B cell (primary cell): ENCODE measurements at regions not wholly inside any gene's neighbourhood (a gene's known extent, or its start where the extent isn't known, plus 50 kb on each side); places are given as distances from the start of the nearest gene placed in this dataset.

Source experiments
- ATAC-seq: fragments of 200-7000 bp; cut with Tn5 transposase; one replicate; pipeline ENCODE4 v1.10.0; 2021; ENCODE audit warnings: low read depth, mild to moderate bottlenecking, moderate number of reproducible peaks, moderate library complexity
- CTCF ChIA-PET: fragments of 350-600 bp; sonication (Branson Sonifier 250); formaldehyde crosslinking; loops from one replicate; lab custom pipeline; 2021; ENCODE audit warnings: antibody characterized with exemption, inconsistent platforms; lab: Charles Lee
- POLR2A ChIA-PET: fragments of 350-600 bp; sonication (Branson Sonifier 250); formaldehyde crosslinking; loops from one replicate; lab custom pipeline; 2021; ENCODE audit warnings: antibody characterized with exemption; lab: Charles Lee
- DNase-seq: peaks from one replicate; pipeline ENCODE4 v3.0.0; 2013
- H2AFZ ChIP-seq: 2 replicates; pipeline ENCODE4 v1.6.1; 2012; ENCODE audit warnings: mild to moderate bottlenecking, low read depth, low read length; ENCODE audit not compliant: insufficient read depth, poor library complexity, severe bottlenecking
- H3K27ac ChIP-seq, 2 donors: 1 replicate in 1 of 2; 2 replicates in 1 of 2; pipeline ENCODE4 v1.5.1; 2012 to 2013; ENCODE audit warnings: low read length in 2 of 2, mild to moderate bottlenecking in 2 of 2, moderate library complexity in 1 of 2
- H3K27me3 ChIP-seq, 4 experiments: fragments of 200-600 bp in 1 of 4; sonication (generic) in 1 of 4; replicated peaks in 1 of 4; 1 replicate in 2 of 4; 2 replicates in 2 of 4; pipeline versions ENCODE4 v1.6.1 to v1.7.0; 2013 to 2016; ENCODE audit warnings: low read length in 3 of 4, mild to moderate bottlenecking in 2 of 4, mixed read lengths in 1 of 4, moderate library complexity in 1 of 4; ENCODE audit not compliant: insufficient read depth in 4 of 4, control insufficient read depth in 3 of 4; ENCODE audit errors: control extremely low read depth in 1 of 4
- H3K36me3 ChIP-seq, 2 experiments: replicated peaks in 1 of 2; 1 replicate in 1 of 2; 2 replicates in 1 of 2; pipeline versions ENCODE4 v1.6.1 to v1.7.1; 2013; ENCODE audit warnings: low read length in 1 of 2; ENCODE audit not compliant: insufficient read depth in 2 of 2, control insufficient read depth in 1 of 2; ENCODE audit errors: control extremely low read depth in 1 of 2, extremely low read depth in 1 of 2
- H3K4me1 ChIP-seq, 2 donors: fragments of 200-600 bp in 1 of 2; sonication (generic) in 1 of 2; 1 replicate in 1 of 2; 2 replicates in 1 of 2; pipeline versions ENCODE4 v1.5.1 to v1.6.1; 2013 to 2017; ENCODE audit warnings: low read length in 2 of 2; ENCODE audit not compliant: control insufficient read depth in 2 of 2, insufficient read depth in 2 of 2
- H3K4me2 ChIP-seq: replicated peaks from 2 replicates; pipeline ENCODE3; 2012; ENCODE audit warnings: mild to moderate bottlenecking, low read depth, low read length; ENCODE audit not compliant: poor library complexity, severe bottlenecking
- H3K4me3 ChIP-seq, 5 experiments: fragments of 200-600 bp in 1 of 5; sonication (generic) in 1 of 5; 1 replicate in 3 of 5; 2 replicates in 2 of 5; pipeline versions ENCODE4 v1.5.1 to v1.7.0; 2011 to 2016; ENCODE audit warnings: low read length in 4 of 5, mild to moderate bottlenecking in 4 of 5, low read depth in 2 of 5, control low read depth in 1 of 5, moderate library complexity in 1 of 5; ENCODE audit not compliant: insufficient read depth in 1 of 5; ENCODE audit errors: control extremely low read depth in 1 of 5, extremely low read depth in 1 of 5
- H3K79me2 ChIP-seq: fragments of 200-600 bp; sonication (generic); one replicate; pipeline ENCODE4 v1.6.0; 2016; ENCODE audit warnings: low read length; ENCODE audit not compliant: control insufficient read depth, insufficient read depth
- H3K9ac ChIP-seq: fragments of 200-600 bp; sonication (generic); 2 replicates; pipeline ENCODE4 v1.6.1; 2017; ENCODE audit warnings: mild to moderate bottlenecking, low read length, moderate library complexity
- H3K9me3 ChIP-seq, 3 donors: one replicate each; pipeline versions ENCODE4 v1.6.1 to v1.7.1; 2013; ENCODE audit warnings: low read length in 2 of 3; ENCODE audit not compliant: control insufficient read depth in 2 of 3, insufficient read depth in 1 of 3; ENCODE audit errors: control extremely low read depth in 1 of 3
- H4K20me1 ChIP-seq: 2 replicates; pipeline ENCODE4 v1.6.0; 2012; ENCODE audit warnings: mild to moderate bottlenecking, low read length; ENCODE audit not compliant: insufficient read depth, control insufficient read depth, poor library complexity, severe bottlenecking
- H3K27ac Mint-ChIP-seq: one replicate; pipeline ENCODE4 v1.8.0; 2021; ENCODE audit warnings: mixed read lengths
- H3K27me3 Mint-ChIP-seq: one replicate; pipeline ENCODE4 v1.8.0; 2021; ENCODE audit warnings: mixed read lengths
- H3K4me1 Mint-ChIP-seq: one replicate; pipeline ENCODE4 v1.8.0; 2021; ENCODE audit warnings: mixed read lengths
- H3K4me3 Mint-ChIP-seq: one replicate; pipeline ENCODE4 v1.8.0; 2021; ENCODE audit warnings: mixed read lengths
- H3K9me3 Mint-ChIP-seq: one replicate; pipeline ENCODE4 v1.8.0; 2022; ENCODE audit warnings: mixed read lengths; ENCODE audit not compliant: insufficient read depth
- EZH2 ChIP-seq: IDR thresholded peaks from 2 replicates; pipeline ENCODE4 v1.6.1; 2012; ENCODE audit warnings: borderline replicate concordance, low read depth, mild to moderate bottlenecking, moderate library complexity, low read length; ENCODE audit not compliant: insufficient read depth, poor library complexity, severe bottlenecking
- WGBS: methylation state at CpG from one replicate; pipeline ENCODE4 v1.1.5; 2013; ENCODE audit warnings: missing lambda C conversion rate; ENCODE audit not compliant: insufficient coverage; 5-methylcytosine and 5-hydroxymethylcytosine counted together
- intact Hi-C: fragments of 100-400 bp; cut with micrococcal nuclease; formaldehyde crosslinking; loops from one replicate; pipeline ENCODE4 v1.10.0; 2022
- TF ChIP-seq, protein P1 (sequence below): fragments of 200-600 bp; IDR thresholded peaks from one replicate; pipeline ENCODE4 v1.8.0; 2022; ENCODE audit warnings: antibody characterized with exemption, mild to moderate bottlenecking

DNA sequence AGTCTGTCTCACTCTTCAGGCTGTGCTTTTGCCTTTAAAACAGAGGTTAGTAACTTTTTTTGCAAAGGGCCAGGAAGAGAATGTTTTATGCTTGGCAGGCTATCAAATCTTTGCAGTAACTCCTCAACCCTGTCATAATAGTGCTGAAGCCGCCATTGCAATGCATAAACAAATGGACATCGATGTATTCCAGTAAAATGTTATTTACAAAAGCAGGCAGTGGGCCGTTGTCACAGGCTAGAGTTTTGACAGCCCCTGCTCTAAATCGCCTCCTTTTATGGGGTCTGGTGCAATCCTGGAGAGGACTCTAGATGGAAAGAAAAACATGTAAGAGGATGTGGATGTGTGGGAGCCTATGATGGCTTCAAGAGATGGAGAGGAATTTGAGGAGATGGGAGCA, 568.3 kb downstream of the TYW1 start:
- Histone ChIP-seq H3K4me1 (no peaks in the 10 kb centered on the region), H4K20me1 (no peaks in the 10 kb centered on the region), H3K4me3 (no peak overlapping the region), H3K4me2 (no peak overlapping the region), H3K27ac (no peak overlapping the region), H3K36me3 (no peaks in the 10 kb centered on the region), H2AFZ (no peak overlapping the region), H3K27me3 (no peaks in the 10 kb centered on the region), H3K79me2 (no peaks in the 10 kb centered on the region), H3K9me3 (peaks cover 0 to 18% (median 0%) of the 10 kb centered on the region in 3 donors), H3K9ac (no peak overlapping the region)
- intact Hi-C loops = no loop called here
- no peak for TF ChIP-seq EZH2
- TF ChIP-seq, protein P1, sequence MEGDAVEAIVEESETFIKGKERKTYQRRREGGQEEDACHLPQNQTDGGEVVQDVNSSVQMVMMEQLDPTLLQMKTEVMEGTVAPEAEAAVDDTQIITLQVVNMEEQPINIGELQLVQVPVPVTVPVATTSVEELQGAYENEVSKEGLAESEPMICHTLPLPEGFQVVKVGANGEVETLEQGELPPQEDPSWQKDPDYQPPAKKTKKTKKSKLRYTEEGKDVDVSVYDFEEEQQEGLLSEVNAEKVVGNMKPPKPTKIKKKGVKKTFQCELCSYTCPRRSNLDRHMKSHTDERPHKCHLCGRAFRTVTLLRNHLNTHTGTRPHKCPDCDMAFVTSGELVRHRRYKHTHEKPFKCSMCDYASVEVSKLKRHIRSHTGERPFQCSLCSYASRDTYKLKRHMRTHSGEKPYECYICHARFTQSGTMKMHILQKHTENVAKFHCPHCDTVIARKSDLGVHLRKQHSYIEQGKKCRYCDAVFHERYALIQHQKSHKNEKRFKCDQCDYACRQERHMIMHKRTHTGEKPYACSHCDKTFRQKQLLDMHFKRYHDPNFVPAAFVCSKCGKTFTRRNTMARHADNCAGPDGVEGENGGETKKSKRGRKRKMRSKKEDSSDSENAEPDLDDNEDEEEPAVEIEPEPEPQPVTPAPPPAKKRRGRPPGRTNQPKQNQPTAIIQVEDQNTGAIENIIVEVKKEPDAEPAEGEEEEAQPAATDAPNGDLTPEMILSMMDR = no peak
- no peak overlapping the region for H3K27ac Mint-ChIP-seq
- 79% methylated on average over 3 of the region's 4 CpGs for WGBS
- ATAC-seq = no peak
- DNase-seq = no peak
- POLR2A ChIA-PET = no interaction called here
- CTCF ChIA-PET = no interaction called here
- no peak overlapping the region for H3K4me3 Mint-ChIP-seq
- H3K4me1 Mint-ChIP-seq = no peaks in the 10 kb centered on the region
- peaks cover under 1% of the 10 kb centered on the region for H3K9me3 Mint-ChIP-seq
- no peaks in the 10 kb centered on the region for H3K27me3 Mint-ChIP-seq

DNA sequence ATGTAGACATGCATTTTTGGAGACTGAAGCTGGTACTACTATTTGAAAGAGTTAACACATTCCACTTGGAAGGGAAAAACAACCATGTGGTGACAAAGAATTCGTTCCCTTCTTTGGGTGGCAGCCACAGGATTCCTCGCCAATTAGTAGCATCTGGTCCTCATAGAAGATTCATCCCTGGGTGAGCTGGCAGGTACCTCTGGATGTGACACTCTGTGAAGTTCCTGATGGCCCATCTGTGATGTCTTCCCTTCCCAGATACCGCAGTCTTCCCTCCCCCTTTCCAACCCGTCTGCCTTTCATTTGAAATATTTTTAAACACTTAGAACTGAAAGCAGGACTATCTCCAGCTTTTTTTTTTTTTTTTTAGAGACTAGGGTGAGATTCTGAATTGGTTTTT, 569.5 kb downstream of the TYW1 start:
- intact Hi-C loops = no loop called here
- no peaks in the 10 kb centered on the region for H3K36me3 ChIP-seq
- no peak overlapping the region for H3K27ac ChIP-seq
- H2AFZ ChIP-seq = no peak overlapping the region
- H3K4me1 ChIP-seq = no peaks in the 10 kb centered on the region
- POLR2A ChIA-PET = no interaction called here
- no peaks in the 10 kb centered on the region for H3K27me3 Mint-ChIP-seq
- TF ChIP-seq, protein P1 = no peak
- no peak for TF ChIP-seq EZH2
- H3K4me3 Mint-ChIP-seq = no peak overlapping the region
- no peak overlapping the region for H3K9ac ChIP-seq
- no peaks in the 10 kb centered on the region for H3K9me3 Mint-ChIP-seq
- H3K4me3 ChIP-seq = no peak overlapping the region
- H3K79me2 ChIP-seq = no peaks in the 10 kb centered on the region
- H3K4me2 ChIP-seq = no peak overlapping the region
- peaks cover 0 to 12% (median 0%) of the 10 kb centered on the region in 3 donors for H3K9me3 ChIP-seq
- H3K27me3 ChIP-seq = no peaks in the 10 kb centered on the region
- no peak overlapping the region for H3K27ac Mint-ChIP-seq
- CTCF ChIA-PET = interaction anchor here (0.7 kb wide), 1 partner anchor 1298 kb away, joined by 3 read pairs; no protein-coding TSS in a partner anchor
- no peaks in the 10 kb centered on the region for H4K20me1 ChIP-seq
- ATAC-seq (no peak), DNase-seq (no peak)
- 86% methylated on average over 2 of the region's 4 CpGs for WGBS
- no peaks in the 10 kb centered on the region for H3K4me1 Mint-ChIP-seq
